ENCODE measurements at regions not wholly inside any gene's neighbourhood (a gene's known extent, or its start where the extent isn't known, plus 50 kb on each side); places are given as distances from the start of the nearest gene placed in this dataset.
"Not testable (repeated sequence)": the region's sequence is repeated elsewhere in the genome, so short reads cannot be mapped to it uniquely, and the experiment has no call there.

DNA sequence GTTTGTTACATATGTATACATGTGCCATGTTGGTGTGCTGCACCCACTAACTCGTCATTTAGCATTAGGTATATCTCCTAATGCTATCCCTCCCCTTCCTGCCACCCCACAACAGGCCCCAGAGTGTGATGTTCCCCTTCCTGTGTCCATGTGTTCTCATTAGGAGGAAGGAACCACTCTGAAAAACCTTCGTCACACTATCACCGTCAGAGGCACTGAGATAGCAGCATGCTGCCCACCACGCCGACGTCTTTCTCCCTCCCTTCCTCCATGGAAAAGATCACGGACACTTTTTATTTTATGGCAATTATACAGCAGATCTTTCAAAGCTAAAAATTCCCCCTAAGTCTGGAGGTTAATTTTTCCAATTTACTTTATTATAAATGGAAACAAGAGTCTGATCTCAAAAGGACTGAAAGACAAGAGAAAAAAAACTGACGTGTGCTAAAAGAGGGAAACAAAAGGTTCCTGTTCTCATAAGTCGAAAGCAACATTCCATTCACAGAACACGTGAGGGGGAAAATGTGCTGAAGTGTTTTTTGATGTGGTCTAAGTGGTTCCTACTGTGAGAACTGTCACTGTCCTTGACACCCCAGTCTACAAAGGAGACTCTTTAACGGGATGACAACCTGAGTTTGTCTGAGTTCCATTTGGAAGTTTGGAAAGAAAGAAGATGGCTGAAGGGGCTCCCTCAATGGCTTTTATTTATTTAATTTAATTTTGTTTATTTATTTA, 339.7 kb upstream of the IRX2 start:
- no peak for TF ChIP-seq Cebpa-rat (IDR thresholded peaks at IDR 0.05)
- Histone ChIP-seq H3K4me1 (peaks cover 41% of the 10 kb centered on the region), H3K27me3 (no peaks in the 10 kb centered on the region)

DNA sequence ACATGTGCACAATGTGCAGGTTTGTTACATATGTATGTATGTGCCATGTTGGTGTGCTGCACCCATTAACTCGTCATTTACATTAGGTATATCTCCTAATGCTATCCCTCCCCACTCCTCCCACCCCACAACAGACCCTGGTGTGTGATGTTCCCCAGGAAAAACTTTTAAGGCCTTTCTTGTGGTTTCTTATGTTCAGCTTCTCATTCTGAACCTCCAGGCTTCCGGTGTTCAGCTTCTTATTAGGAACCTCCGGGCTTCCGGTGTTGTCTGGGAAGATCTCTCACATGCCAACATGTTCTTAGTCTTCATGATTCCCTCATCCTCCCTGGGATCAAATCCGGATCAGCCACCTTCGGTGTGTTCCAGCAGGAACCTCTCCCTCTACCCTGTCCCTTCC, 338.8 kb upstream of the IRX2 start:
- H3K27ac ChIP-seq = 0 out of 2 replicates have a peak overlapping the region, but pooled peaks have one; percentile 13
- peaks cover 41% of the 10 kb centered on the region for H3K4me1 ChIP-seq
- not testable (repeated sequence) for H3K9me3 ChIP-seq, H3K4me3 ChIP-seq, H3K36me3 ChIP-seq, H4K20me1 ChIP-seq, H3K9ac ChIP-seq, H3K27me3 ChIP-seq
- H3K4me2 ChIP-seq = peak overlapping the region; percentile 62

More for the DNA sequence above, 339.7 kb upstream of the IRX2 start:
- Histone ChIP-seq H3K4me3 (no peak overlapping the region), H3K9me3 (no peaks in the 10 kb centered on the region), H3K9ac (no peak overlapping the region), H3K27ac (no peak overlapping the region), H3K4me2 (peak overlapping the region; percentile 62), H4K20me1 (no peaks in the 10 kb centered on the region), H3K36me3 (no peaks in the 10 kb centered on the region)

DNA sequence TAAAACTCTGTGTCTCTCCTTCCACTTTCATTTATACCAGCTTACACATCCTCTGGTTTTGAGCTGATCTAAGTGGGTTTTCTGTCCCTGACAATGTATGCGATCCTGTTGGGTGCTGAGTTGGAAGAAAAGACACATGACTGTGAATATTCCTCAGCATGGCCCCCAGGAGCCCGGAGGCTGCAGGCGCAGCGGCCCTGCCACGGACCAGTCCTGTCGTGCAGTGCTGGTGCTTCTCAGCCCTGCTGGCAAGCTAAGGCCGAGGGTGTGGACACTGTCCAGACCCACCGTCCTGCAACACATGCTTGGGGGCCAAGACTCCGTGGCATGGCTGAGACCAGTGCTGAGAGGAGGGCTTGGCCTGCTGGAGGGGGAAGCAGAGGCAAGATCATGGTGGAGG, 328.9 kb upstream of the IRX2 start:
- no peak overlapping the region for H3K4me3 ChIP-seq
- peaks cover 34% of the 10 kb centered on the region for H3K9me3 ChIP-seq
- H3K4me2 ChIP-seq = no peak overlapping the region
- H3K36me3 ChIP-seq = no peaks in the 10 kb centered on the region
- no peak overlapping the region for H3K9ac ChIP-seq
- H3K27ac ChIP-seq = no peak overlapping the region
- H3K27me3 ChIP-seq = no peaks in the 10 kb centered on the region
- no peak for TF ChIP-seq Cebpa-rat (IDR thresholded peaks at IDR 0.05)
- H4K20me1 ChIP-seq = no peaks in the 10 kb centered on the region
- no peaks in the 10 kb centered on the region for H3K4me1 ChIP-seq

DNA sequence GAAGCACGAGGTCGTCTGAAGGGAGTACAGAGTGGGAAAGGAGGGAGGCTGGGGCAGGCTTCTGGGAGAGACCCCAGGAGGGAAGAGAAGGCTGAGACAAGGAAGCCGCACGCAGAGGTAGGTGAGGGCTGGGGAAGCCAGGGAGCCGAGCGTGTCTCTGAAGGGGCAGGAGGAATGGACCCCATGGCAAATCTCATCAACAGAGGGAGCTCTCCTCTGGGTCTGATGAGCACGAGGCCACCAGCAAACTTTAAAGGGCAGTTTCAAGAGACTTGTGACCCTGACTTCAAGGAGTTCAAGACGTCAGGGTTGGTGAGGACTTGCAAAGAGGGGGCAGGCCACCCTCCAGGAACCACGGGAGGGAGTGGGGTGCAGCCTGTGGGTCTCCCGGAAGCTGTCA, 326.2 kb upstream of the IRX2 start:
- Histone ChIP-seq H3K27me3 (no peaks in the 10 kb centered on the region), H3K4me2 (no peak overlapping the region), H3K4me1 (no peaks in the 10 kb centered on the region), H3K9ac (no peak overlapping the region), H3K27ac (no peak overlapping the region), H3K4me3 (no peak overlapping the region), H3K9me3 (peaks cover 54% of the 10 kb centered on the region), H4K20me1 (no peaks in the 10 kb centered on the region), H3K36me3 (no peaks in the 10 kb centered on the region)
- no peak for TF ChIP-seq Cebpa-rat (IDR thresholded peaks at IDR 0.05)

DNA sequence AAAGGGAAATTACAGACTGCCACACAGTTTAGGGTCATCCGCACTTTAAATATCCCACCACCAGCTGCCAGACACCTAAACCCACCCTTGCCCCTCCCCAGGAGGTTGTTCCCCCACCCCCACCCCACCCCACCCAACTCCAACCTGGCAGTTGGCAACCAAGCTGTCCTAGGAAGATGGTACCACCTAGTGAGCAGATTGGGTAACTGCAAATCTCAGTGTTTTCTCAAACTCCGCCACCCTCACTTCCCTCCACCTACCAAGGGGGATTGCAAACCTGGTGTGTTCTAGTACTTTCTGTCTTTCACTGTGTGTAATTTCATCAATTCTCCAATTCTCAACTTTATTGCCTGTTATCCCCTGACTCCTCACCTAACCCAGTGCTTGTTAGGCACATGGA, 323.8 kb upstream of the IRX2 start:
- Histone ChIP-seq H4K20me1 (no peaks in the 10 kb centered on the region), H3K27ac (no peak overlapping the region), H3K9ac (no peak overlapping the region), H3K9me3 (peaks cover 73% of the 10 kb centered on the region), H3K4me2 (no peak overlapping the region), H3K36me3 (no peaks in the 10 kb centered on the region), H3K27me3 (no peaks in the 10 kb centered on the region), H3K4me1 (no peaks in the 10 kb centered on the region), H3K4me3 (no peak overlapping the region)
- no peak for TF ChIP-seq Cebpa-rat (IDR thresholded peaks at IDR 0.05)

DNA sequence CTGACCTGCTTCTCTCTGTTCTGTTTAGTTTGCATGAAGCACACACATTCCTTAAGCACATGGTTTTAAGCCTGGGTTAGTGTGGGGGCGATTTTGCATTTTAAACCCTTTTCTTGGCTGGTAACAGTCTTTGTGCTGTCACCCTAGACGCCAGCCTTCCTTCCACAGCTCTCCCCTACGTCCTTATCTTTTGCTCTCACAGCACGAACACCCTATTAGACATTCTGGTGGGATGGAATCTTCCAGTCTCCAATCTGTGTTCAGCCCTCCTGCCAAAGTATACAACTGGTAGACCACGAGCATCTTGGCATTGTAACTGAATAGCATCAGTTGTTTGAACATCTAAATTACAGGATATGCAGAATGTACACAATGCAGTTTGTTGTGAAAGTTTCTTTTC, 316.9 kb upstream of the IRX2 start:
- Histone ChIP-seq H3K4me2 (no peak overlapping the region), H3K27me3 (no peaks in the 10 kb centered on the region), H3K4me1 (no peaks in the 10 kb centered on the region), H3K36me3 (no peaks in the 10 kb centered on the region), H4K20me1 (no peaks in the 10 kb centered on the region), H3K9ac (no peak overlapping the region), H3K4me3 (no peak overlapping the region), H3K27ac (no peak overlapping the region), H3K9me3 (peaks cover 43% of the 10 kb centered on the region)
- TF ChIP-seq Cebpa-rat (IDR thresholded peaks at IDR 0.05) = no peak

DNA sequence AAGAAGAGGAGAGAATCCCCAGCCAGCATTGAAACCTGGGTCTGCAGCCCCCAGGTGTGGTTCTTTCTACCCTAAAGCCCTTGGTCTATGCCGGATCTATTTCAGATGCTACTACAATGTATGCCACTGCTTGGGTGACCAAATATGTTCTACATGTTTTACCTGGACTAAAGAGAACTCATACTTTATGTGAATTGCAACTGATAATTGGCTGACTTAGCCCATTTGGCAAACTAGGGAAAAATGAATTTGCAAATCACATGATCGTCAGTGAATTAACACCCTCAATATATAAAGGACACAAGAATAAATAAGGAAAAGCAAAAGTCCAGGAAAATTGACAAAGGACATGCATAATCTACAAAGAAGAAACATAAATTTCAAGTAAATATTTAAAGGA, 308.8 kb upstream of the IRX2 start:
- no peak for TF ChIP-seq Cebpa-rat (IDR thresholded peaks at IDR 0.05)
- no peaks in the 10 kb centered on the region for H3K27me3 ChIP-seq

DNA sequence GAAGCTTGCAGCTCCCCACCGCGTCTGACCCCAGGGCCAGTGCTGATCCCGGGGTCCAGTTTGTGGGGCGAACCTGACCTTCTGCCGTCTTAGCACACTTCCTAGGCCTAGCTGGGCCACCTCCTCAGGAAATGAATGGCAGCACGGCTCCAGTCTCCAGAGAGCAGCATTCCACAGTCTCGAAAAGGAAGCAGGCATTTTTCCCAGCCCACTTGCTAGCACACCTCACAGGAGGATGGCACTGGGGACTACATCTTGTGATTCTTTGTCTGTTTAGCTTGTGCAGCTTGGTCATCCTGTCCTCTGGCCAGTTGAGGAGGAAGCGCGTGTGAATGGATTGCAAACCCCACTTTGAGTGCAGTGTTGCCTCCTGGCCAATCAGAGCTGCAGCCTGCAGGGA, 308.0 kb upstream of the IRX2 start:
- H3K27ac ChIP-seq = no peak overlapping the region
- H3K4me2 ChIP-seq = no peak overlapping the region
- peaks cover 4% of the 10 kb centered on the region; the same call in 1 of the 2 replicates for H3K4me1 ChIP-seq
- H4K20me1 ChIP-seq = no peaks in the 10 kb centered on the region
- no peaks in the 10 kb centered on the region for H3K36me3 ChIP-seq
- no peaks in the 10 kb centered on the region for H3K27me3 ChIP-seq
- peaks cover 56% of the 10 kb centered on the region for H3K9me3 ChIP-seq
- no peak overlapping the region for H3K4me3 ChIP-seq
- no peak overlapping the region for H3K9ac ChIP-seq
- TF ChIP-seq Cebpa-rat (IDR thresholded peaks at IDR 0.05) = no peak

More for the DNA sequence above, 308.8 kb upstream of the IRX2 start:
- no peak overlapping the region for H3K9ac ChIP-seq
- H3K9me3 ChIP-seq = peaks cover 56% of the 10 kb centered on the region
- no peak overlapping the region for H3K4me2 ChIP-seq
- H3K36me3 ChIP-seq = no peaks in the 10 kb centered on the region
- H3K27ac ChIP-seq = no peak overlapping the region
- H4K20me1 ChIP-seq = no peaks in the 10 kb centered on the region
- no peak overlapping the region for H3K4me3 ChIP-seq
- H3K4me1 ChIP-seq = peaks cover 4% of the 10 kb centered on the region; the same call in 1 of the 2 replicates

DNA sequence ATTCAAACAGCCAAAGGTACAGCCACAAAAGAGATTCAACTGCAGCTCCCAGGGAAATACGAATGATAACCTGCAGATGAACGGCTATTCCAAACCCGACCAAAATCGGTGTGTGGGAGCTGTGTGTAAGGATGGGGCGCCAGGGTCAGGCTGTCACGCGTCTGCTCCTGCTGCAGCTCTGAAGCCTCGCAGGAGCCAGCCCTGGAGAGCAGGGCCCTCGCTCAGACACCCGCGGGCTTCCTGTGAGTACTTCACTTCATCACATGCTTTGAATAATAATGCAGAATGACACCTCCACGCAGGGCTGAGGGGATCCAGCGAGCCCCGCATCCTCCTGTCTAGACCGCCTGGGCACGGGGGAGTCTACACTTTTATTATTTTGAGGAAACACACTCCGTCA, 307.5 kb upstream of the IRX2 start:
- Histone ChIP-seq H3K4me3 (no peak overlapping the region), H3K9ac (no peak overlapping the region), H3K27me3 (no peaks in the 10 kb centered on the region), H3K36me3 (no peaks in the 10 kb centered on the region), H3K4me1 (peaks cover 4% of the 10 kb centered on the region; the same call in 1 of the 2 replicates), H3K4me2 (no peak overlapping the region), H3K9me3 (peaks cover 55% of the 10 kb centered on the region), H3K27ac (no peak overlapping the region), H4K20me1 (no peaks in the 10 kb centered on the region)
- no peak for TF ChIP-seq Cebpa-rat (IDR thresholded peaks at IDR 0.05)

DNA sequence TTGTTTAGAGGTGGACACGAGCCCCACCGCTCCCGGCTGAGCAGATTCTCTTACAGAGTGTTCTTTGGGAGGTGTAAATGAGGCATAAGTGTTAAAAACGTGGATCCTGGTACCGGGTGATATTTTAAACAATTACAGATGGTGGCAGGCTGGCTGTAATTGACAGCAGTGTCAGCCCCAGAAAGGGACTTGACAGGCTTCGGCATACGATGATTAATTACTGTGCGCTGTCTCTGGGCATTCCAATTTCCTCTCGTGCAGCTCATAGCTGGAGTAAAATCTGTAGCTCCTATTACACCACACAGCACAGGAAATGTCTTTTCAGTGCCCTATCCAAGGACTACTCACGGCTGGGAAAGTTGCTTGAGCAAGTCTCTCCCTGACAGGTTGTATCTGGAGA, 305.4 kb upstream of the IRX2 start:
- Histone ChIP-seq H3K27me3 (no peaks in the 10 kb centered on the region), H3K27ac (no peak overlapping the region), H3K4me1 (peaks cover 4% of the 10 kb centered on the region; the same call in 1 of the 2 replicates), H3K4me2 (no peak overlapping the region), H3K9ac (no peak overlapping the region), H3K4me3 (no peak overlapping the region), H3K9me3 (peaks cover 40% of the 10 kb centered on the region), H3K36me3 (no peaks in the 10 kb centered on the region), H4K20me1 (no peaks in the 10 kb centered on the region)
- TF ChIP-seq Cebpa-rat (IDR thresholded peaks at IDR 0.05) = no peak

DNA sequence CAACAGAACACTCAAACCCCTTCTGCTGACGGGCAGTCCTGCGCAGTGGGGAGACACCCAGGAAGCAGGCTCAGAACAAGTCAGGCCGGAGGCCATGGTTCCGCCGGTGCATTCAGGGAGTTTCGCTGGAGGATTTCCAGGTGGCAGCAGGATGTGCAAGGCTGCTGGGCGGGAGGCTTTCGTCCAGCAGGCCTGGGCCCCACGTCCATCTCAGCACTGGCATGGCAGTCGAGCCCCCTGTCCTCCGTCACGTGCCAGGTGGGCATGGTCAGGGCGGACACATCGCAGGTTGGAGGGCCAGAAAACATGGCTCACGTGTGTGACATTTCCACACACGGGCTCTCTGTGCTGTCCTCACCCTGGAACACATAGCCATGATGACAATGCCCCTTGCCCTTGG, 299.9 kb upstream of the IRX2 start:
- Histone ChIP-seq H3K27me3 (no peaks in the 10 kb centered on the region), H3K4me3 (no peak overlapping the region), H3K9ac (no peak overlapping the region), H3K36me3 (no peaks in the 10 kb centered on the region), H3K9me3 (peaks cover 9% of the 10 kb centered on the region; the same call in 1 of the 2 replicates), H3K27ac (no peak overlapping the region), H4K20me1 (no peaks in the 10 kb centered on the region), H3K4me1 (no peaks in the 10 kb centered on the region), H3K4me2 (no peak overlapping the region)
- TF ChIP-seq Cebpa-rat (IDR thresholded peaks at IDR 0.05) = no peak

Data from BLaER1 (cell line).